ENCODE measurements at regions not wholly inside any gene's neighbourhood (a gene's known extent, or its start where the extent isn't known, plus 50 kb on each side); places are given as distances from the start of the nearest gene placed in this dataset.

DNA sequence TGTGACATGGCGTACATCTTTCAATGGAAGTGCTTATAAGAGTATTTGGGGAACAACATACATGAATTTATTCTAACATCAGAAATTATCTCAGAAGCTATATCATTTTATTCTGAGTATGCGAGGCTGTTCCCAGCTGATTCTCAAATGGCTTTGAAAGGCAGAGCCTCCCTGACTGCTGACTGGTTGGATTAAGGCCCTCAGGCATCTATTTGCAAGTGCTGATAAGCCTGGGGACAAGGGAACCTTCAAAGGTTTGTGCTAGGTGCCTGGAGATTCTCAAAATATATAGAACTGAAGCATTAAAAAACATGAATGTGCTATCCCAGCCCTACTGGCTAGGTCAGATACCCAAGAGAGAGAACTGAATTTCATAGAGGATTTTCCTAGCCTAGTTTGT lies 235.1 kb downstream of the LURAP1L start:
- no peak for TF ChIP-seq CTCF (IDR thresholded peaks at IDR 0.05)
- TF ChIP-seq EZH2 (IDR thresholded peaks at IDR 0.05; ENCODE audit: borderline replicate concordance, insufficient read depth, low read depth, low read length, poor library complexity, severe bottlenecking), result no peak
- intact Hi-C loops (cut with micrococcal nuclease), result no loop called here
- Histone ChIP-seq H4K20me1 (ENCODE audit: control insufficient read depth, insufficient read depth, low read length, poor library complexity, severe bottlenecking) (no peaks in the 10 kb centered on the region), H3K36me3 (replicated peaks in 1 of 2; ENCODE audit: control extremely low read depth in 1 of 2, control insufficient read depth in 1 of 2, extremely low read depth in 1 of 2, insufficient read depth in 2 of 2, low read length in 1 of 2) (no peaks in the 10 kb centered on the region), H3K9ac (ENCODE audit: low read length) (no peak overlapping the region), H3K4me3 (ENCODE audit: control extremely low read depth in 1 of 5, extremely low read depth in 1 of 5, insufficient read depth in 1 of 5, low read depth in 2 of 5, low read length in 4 of 5) (no peak overlapping the region), H3K4me2 (replicated peaks; ENCODE audit: low read depth, low read length, poor library complexity, severe bottlenecking) (no peak overlapping the region), H3K9me3 (ENCODE audit: control extremely low read depth in 1 of 3, control insufficient read depth in 2 of 3, insufficient read depth in 1 of 3, low read length in 2 of 3) (no peaks in the 10 kb centered on the region), H3K4me1 (ENCODE audit: control insufficient read depth in 2 of 2, insufficient read depth in 2 of 2, low read length in 2 of 2) (no peaks in the 10 kb centered on the region), H2AFZ (ENCODE audit: insufficient read depth, low read depth, low read length, poor library complexity, severe bottlenecking) (no peak overlapping the region), H3K27me3 (replicated peaks in 1 of 4; ENCODE audit: control extremely low read depth in 1 of 4, control insufficient read depth in 3 of 4, insufficient read depth in 4 of 4, low read length in 3 of 4) (no peaks in the 10 kb centered on the region), H3K79me2 (ENCODE audit: control insufficient read depth, insufficient read depth, low read length) (no peaks in the 10 kb centered on the region), H3K27ac (ENCODE audit: low read length in 2 of 2) (no peak overlapping the region)
- ChIA-PET POLR2A (no interaction called here), CTCF (no interaction called here)
- H3K4me1 Mint-ChIP-seq, result no peaks in the 10 kb centered on the region
- H3K27me3 Mint-ChIP-seq, result no peaks in the 10 kb centered on the region
- WGBS (ENCODE audit: insufficient coverage), result no CpG with 5 or more reads among the region's 2 CpGs
- no peak overlapping the region for H3K27ac Mint-ChIP-seq
- no peak for DNase-seq
- no peak for ATAC-seq (ENCODE audit: low read depth)
- H3K9me3 Mint-ChIP-seq (ENCODE audit: insufficient read depth), result peaks cover 6% of the 10 kb centered on the region
- no peak overlapping the region for H3K4me3 Mint-ChIP-seq

GRCh38 chr9:13013991-13014883 lies 239.4 kb downstream of the LURAP1L start:
- ATAC-seq (ENCODE audit: low read depth), result no peak
- intact Hi-C loops (cut with micrococcal nuclease), result no loop called here
- DNase-seq, result no peak
- H3K27me3 ChIP-seq (replicated peaks in 1 of 4; ENCODE audit: control extremely low read depth in 1 of 4, control insufficient read depth in 3 of 4, insufficient read depth in 4 of 4, low read length in 3 of 4), result no peaks in the 10 kb centered on the region
- no peak overlapping the region for H3K27ac ChIP-seq (ENCODE audit: low read length in 2 of 2)
- no peaks in the 10 kb centered on the region for H3K27me3 Mint-ChIP-seq
- H3K27ac Mint-ChIP-seq, result no peak overlapping the region
- H4K20me1 ChIP-seq (ENCODE audit: control insufficient read depth, insufficient read depth, low read length, poor library complexity, severe bottlenecking), result no peaks in the 10 kb centered on the region
- H3K9ac ChIP-seq (ENCODE audit: low read length), result no peak overlapping the region
- H3K4me3 ChIP-seq (ENCODE audit: control extremely low read depth in 1 of 5, extremely low read depth in 1 of 5, insufficient read depth in 1 of 5, low read depth in 2 of 5, low read length in 4 of 5), result no peak overlapping the region
- H3K4me2 ChIP-seq (replicated peaks; ENCODE audit: low read depth, low read length, poor library complexity, severe bottlenecking), result no peak overlapping the region
- H3K79me2 ChIP-seq (ENCODE audit: control insufficient read depth, insufficient read depth, low read length), result no peaks in the 10 kb centered on the region
- no peaks in the 10 kb centered on the region for H3K4me1 ChIP-seq (ENCODE audit: control insufficient read depth in 2 of 2, insufficient read depth in 2 of 2, low read length in 2 of 2)
- no peaks in the 10 kb centered on the region for H3K9me3 ChIP-seq (ENCODE audit: control extremely low read depth in 1 of 3, control insufficient read depth in 2 of 3, insufficient read depth in 1 of 3, low read length in 2 of 3)
- no peaks in the 10 kb centered on the region for H3K4me1 Mint-ChIP-seq
- POLR2A ChIA-PET, result no interaction called here
- H3K4me3 Mint-ChIP-seq, result no peak overlapping the region
- TF ChIP-seq EZH2 (IDR thresholded peaks at IDR 0.05; ENCODE audit: borderline replicate concordance, insufficient read depth, low read depth, low read length, poor library complexity, severe bottlenecking) (no peak), CTCF (IDR thresholded peaks at IDR 0.05) (no peak)
- WGBS (ENCODE audit: insufficient coverage), result no CpG with 5 or more reads among the region's 2 CpGs
- CTCF ChIA-PET, result no interaction called here
- H2AFZ ChIP-seq (ENCODE audit: insufficient read depth, low read depth, low read length, poor library complexity, severe bottlenecking), result no peak overlapping the region
- no peaks in the 10 kb centered on the region for H3K36me3 ChIP-seq (replicated peaks in 1 of 2; ENCODE audit: control extremely low read depth in 1 of 2, control insufficient read depth in 1 of 2, extremely low read depth in 1 of 2, insufficient read depth in 2 of 2, low read length in 1 of 2)
- H3K9me3 Mint-ChIP-seq (ENCODE audit: insufficient read depth), result peaks cover 3% of the 10 kb centered on the region

All from B cell (primary cell).